H7 (cell line): ENCODE measurements at regions not wholly inside any gene's neighbourhood (a gene's known extent, or its start where the extent isn't known, plus 50 kb on each side); places are given as distances from the start of the nearest gene placed in this dataset.

Experiments
- DNase-seq: peaks from one replicate; pipeline ENCODE4 v3.0.0; 2012
- H3K27me3 ChIP-seq: 2 replicates; pipeline ENCODE4 v1.6.0; 2011; ENCODE audit warnings: mild to moderate bottlenecking, low read length; ENCODE audit not compliant: control insufficient read depth, insufficient read depth
- H3K36me3 ChIP-seq: replicated peaks from 2 replicates; pipeline ENCODE4 v1.5.1; 2011; ENCODE audit warnings: low read length; ENCODE audit not compliant: control insufficient read depth, insufficient read depth
- H3K4me3 ChIP-seq: 2 replicates; pipeline ENCODE4 v1.5.1; 2011; ENCODE audit warnings: low read depth, mild to moderate bottlenecking, control low read depth, low read length, moderate library complexity; ENCODE audit not compliant: insufficient read depth

GRCh38 chr6:138593124-138593877 lies 94.0 kb upstream of the NHSL1 start:
- H3K36me3 ChIP-seq, result no peaks in the 10 kb centered on the region
- no peaks in the 10 kb centered on the region for H3K27me3 ChIP-seq
- H3K4me3 ChIP-seq, result no peak overlapping the region
- DNase-seq, result no peak

- Histone ChIP-seq H3K4me3 (no peak overlapping the region), H3K36me3 (no peaks in the 10 kb centered on the region), H3K27me3 (no peaks in the 10 kb centered on the region)
- DNase-seq, result no peak
Observed at GRCh38 chr6:138593909-138594757, 94.8 kb upstream of the NHSL1 start.

GRCh38 chr6:138594758-138595140 lies 95.5 kb upstream of the NHSL1 start:
- Histone ChIP-seq H3K36me3 (no peaks in the 10 kb centered on the region), H3K4me3 (no peak overlapping the region), H3K27me3 (no peaks in the 10 kb centered on the region)
- DNase-seq, result no peak

GRCh38 chr6:138596126-138596525 lies 96.8 kb upstream of the NHSL1 start:
- DNase-seq, result no peak
- Histone ChIP-seq H3K36me3 (no peaks in the 10 kb centered on the region), H3K4me3 (no peak overlapping the region), H3K27me3 (no peaks in the 10 kb centered on the region)

DNA sequence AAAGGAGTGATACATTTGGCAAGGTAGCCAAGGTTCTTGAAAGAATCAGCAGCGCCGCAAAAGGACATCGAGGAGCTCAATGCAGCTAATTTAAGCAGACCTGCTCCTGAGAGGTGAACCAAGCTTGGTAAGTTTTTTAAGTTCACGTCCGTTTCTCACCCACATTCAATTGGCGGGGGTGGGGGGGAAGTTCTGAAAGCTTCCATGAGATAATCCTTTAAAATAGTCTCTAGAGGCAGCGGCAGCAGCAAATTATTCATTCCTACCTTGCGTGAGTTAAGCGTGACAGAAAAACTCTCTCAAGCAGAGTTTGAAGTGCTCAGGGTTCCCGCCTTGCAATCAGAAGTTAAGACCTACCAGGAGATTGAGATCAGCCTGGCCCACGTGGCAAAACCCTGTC lies 97.3 kb upstream of the NHSL1 start:
- DNase-seq, result no peak
- no peak overlapping the region for H3K4me3 ChIP-seq
- no peaks in the 10 kb centered on the region for H3K36me3 ChIP-seq
- no peaks in the 10 kb centered on the region for H3K27me3 ChIP-seq

DNA sequence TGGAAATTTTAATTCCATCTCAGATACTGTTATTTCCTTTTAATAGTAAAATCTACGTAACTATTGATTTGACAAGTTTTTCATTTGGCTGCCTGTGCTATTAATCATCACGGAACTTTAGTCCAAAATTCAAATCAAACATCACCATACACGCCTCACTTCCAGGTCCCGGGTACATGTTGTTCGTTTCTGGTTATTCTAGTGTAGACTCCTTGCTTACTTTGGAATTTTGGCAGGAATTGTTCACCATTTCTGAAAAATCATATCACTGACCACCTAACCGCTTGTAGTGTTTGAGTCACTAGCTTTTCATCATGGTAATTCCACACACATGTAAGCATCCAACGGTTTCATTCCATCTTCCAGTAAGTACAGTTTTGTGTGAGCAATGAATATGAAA lies 98.0 kb upstream of the NHSL1 start:
- DNase-seq, result no peak
- H3K36me3 ChIP-seq, result no peaks in the 10 kb centered on the region
- no peak overlapping the region for H3K4me3 ChIP-seq
- H3K27me3 ChIP-seq, result no peaks in the 10 kb centered on the region

DNA sequence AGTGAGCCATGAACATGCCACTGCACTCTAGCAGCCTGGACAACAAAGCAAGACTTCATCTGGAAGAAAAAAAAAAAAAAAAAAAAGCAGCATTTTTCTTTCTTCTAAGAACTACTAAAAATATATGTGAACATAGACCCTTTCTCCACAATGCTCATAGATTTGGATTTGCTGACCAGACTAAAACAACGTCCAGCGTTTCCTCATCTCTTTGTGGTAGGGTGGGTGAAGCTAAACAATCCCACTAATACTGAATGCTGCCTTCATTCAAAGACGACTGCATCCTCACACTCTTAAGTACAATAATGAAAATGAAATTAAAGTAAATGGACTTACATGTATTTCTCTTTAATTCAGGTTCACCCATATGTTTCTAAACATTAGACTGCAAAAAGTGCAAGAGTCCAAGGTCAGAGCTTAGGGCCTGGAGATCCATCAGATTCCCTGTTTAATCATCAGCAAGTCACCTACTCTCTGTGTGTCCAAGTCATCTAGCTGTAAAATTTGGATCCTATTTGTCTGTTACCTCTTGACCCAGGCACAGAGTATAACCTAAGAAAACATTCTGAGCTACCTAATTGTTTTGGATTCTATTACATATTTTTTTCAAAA lies 99.4 kb upstream of the NHSL1 start:
- no peak for DNase-seq
- Histone ChIP-seq H3K36me3 (no peaks in the 10 kb centered on the region), H3K4me3 (no peak overlapping the region), H3K27me3 (no peaks in the 10 kb centered on the region)

DNA sequence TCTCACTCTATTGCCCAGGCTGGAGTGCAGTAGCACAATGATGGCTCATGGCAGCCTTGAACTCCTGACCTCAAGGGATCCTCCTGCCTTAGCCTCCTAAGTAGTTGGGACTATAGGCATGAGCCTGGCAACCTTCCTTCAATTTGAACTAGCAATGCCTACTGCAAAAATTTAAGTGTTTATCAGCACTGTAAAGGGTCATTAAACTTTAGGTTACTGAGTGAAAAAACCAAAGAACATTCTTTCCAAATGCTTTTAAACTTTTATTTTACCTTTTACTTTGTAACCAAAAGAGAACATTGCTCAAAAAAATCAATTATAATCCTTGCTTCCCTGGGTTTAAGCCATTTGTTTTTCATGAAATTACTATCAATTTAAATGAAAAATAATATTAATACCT lies 101.0 kb upstream of the NHSL1 start:
- H3K36me3 ChIP-seq, result no peaks in the 10 kb centered on the region

GRCh38 chr6:138600726-138601125 lies 101.4 kb upstream of the NHSL1 start:
- Histone ChIP-seq H3K27me3 (no peaks in the 10 kb centered on the region), H3K4me3 (no peak overlapping the region), H3K36me3 (no peaks in the 10 kb centered on the region)
- DNase-seq, result no peak

More for the DNA sequence above, 101.0 kb upstream of the NHSL1 start:
- H3K27me3 ChIP-seq, result no peaks in the 10 kb centered on the region
- H3K4me3 ChIP-seq, result no peak overlapping the region
- no peak for DNase-seq

- H3K27me3 ChIP-seq, result no peaks in the 10 kb centered on the region
- H3K36me3 ChIP-seq, result no peaks in the 10 kb centered on the region
- no peak for DNase-seq
- no peak overlapping the region for H3K4me3 ChIP-seq
Observed at GRCh38 chr6:138601128-138601527, 101.8 kb upstream of the NHSL1 start.

DNA sequence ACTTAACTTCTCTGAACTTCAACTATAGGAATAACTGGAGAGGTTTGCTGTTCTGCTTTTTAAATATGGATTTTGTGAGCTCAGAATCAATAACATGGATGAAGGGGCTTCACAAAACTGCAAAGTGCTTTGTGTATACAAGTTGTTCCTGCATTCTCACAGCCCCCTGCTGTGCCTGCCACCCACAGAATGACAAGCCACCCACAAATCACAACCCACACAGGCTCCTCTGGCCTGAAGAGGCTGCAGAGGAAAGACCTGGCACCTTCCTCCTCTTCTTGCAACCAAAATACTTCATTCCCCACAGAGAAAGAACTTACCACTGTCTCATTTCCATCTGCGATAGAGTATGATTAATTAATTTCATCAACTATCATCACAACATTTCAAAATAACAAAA lies 106.7 kb upstream of the NHSL1 start:
- Histone ChIP-seq H3K36me3 (no peaks in the 10 kb centered on the region), H3K4me3 (no peak overlapping the region), H3K27me3 (no peaks in the 10 kb centered on the region)
- no peak for DNase-seq

- H3K4me3 ChIP-seq, result no peak overlapping the region
- H3K27me3 ChIP-seq, result no peaks in the 10 kb centered on the region
- no peak for DNase-seq
- H3K36me3 ChIP-seq, result no peaks in the 10 kb centered on the region
Observed at GRCh38 chr6:138607478-138608433, 108.5 kb upstream of the NHSL1 start.

GRCh38 chr6:138608896-138609295 lies 109.6 kb upstream of the NHSL1 start:
- H3K36me3 ChIP-seq, result no peaks in the 10 kb centered on the region
- DNase-seq, result no peak

DNA sequence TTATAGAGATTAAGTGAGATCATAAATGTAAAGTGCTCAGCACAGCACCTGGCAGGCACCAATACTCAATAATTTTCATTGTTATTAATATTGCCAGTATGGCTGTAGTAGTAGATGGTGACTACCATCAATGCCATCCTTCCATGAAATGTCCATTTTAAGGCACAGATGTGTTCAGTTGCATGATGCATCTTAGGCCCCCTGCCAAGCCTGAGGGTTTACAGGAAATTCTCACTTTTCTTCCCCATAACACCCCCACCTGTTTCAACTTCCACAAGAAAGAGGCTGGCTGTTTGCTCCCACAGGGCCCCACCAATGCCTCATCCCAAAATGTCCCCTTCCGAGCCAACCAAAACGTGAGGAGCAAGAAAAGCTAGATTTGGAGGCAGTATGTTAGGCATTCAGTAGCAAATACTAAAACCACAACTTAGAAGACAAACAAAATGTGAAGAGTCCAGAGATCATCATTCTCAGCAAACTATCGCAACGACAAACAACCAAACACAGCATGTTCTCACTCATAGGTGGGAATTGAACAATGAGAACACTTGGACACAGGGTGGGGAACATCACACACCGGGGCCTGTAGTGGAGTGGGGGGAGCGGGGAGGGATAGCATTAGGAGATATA lies 110.6 kb upstream of the NHSL1 start:
- Histone ChIP-seq H3K4me3 (no peak overlapping the region), H3K27me3 (no peaks in the 10 kb centered on the region), H3K36me3 (no peaks in the 10 kb centered on the region)
- no peak for DNase-seq

More at GRCh38 chr6:138608896-138609295, 109.6 kb upstream of the NHSL1 start:
- Histone ChIP-seq H3K4me3 (no peak overlapping the region), H3K27me3 (no peaks in the 10 kb centered on the region)
